HepG2 (cell line): ENCODE measurements at regions not wholly inside any gene's neighbourhood (a gene's known extent, or its start where the extent isn't known, plus 50 kb on each side); places are given as distances from the start of the nearest gene placed in this dataset.

Experiments used
- ATAC-seq: fragments of 200-7000 bp; cut with Tn5 transposase; 3 replicates; pipeline ENCODE4 v1.9.1; 2020; ENCODE audit warnings: mild to moderate bottlenecking, moderate library complexity
- BruUV-seq: library from RNA; stranded (reverse); fragments of 400-500 nt; replicated peaks from 2 replicates; lab custom pipeline; 2021; lab: Mats Ljungman, UMichigan
- CTCF ChIA-PET: fragments of 300-600 bp; formaldehyde crosslinking; extraction: SDS; loops from one replicate; lab custom pipeline; 2021; ENCODE audit warnings: low total read pairs, inconsistent platforms, low intra/inter-chr PET ratio; lab: Yijun Ruan, JAX
- POLR2A ChIA-PET: fragments of 350-600 bp; sonication (Branson Sonifier 250); formaldehyde crosslinking; loops from one replicate; lab custom pipeline; 2020; ENCODE audit warnings: antibody characterized with exemption, inconsistent platforms; lab: Yijun Ruan, JAX
- DNase-seq: peaks from one replicate; pipeline ENCODE4 v3.0.0-alpha.2; 2015; ENCODE audit warnings: low spot score
- FAIRE-seq: peaks from 3 replicates; lab custom pipeline; 2011; peaks lifted over from hg19 to GRCh38; lab: Jason Lieb, UNC
- H2AFZ ChIP-seq: one replicate; pipeline ENCODE4 v1.6.1; 2011; ENCODE audit warnings: low read length, inconsistent platforms
- H3K27ac ChIP-seq: fragments of 300-600 bp; 3 replicates; pipeline ENCODE4 v1.8.0; 2011; ENCODE audit warnings: mixed run types, mild to moderate bottlenecking, mixed read lengths, low read length, inconsistent platforms; ENCODE audit not compliant: insufficient read depth; ENCODE audit errors: extremely low read length
- H3K27me3 ChIP-seq, 2 experiments: fragments of 200-600 bp in 1 of 2; 2 replicates in 1 of 2; 3 replicates in 1 of 2; pipeline versions ENCODE4 v1.6.0 to v1.8.0; 2011; ENCODE audit warnings: low read length in 2 of 2, mild to moderate bottlenecking in 2 of 2, moderate library complexity in 2 of 2, inconsistent platforms in 1 of 2; ENCODE audit not compliant: insufficient read depth in 2 of 2, control insufficient read depth in 1 of 2
- H3K36me3 ChIP-seq, 2 experiments: fragments of 200-600 bp in 1 of 2; replicated peaks in 1 of 2; 2 replicates in 1 of 2; 3 replicates in 1 of 2; pipeline versions ENCODE4 v1.5.1 to v1.8.0; 2011; ENCODE audit warnings: low read length in 2 of 2, inconsistent platforms in 1 of 2; ENCODE audit not compliant: insufficient read depth in 2 of 2, control insufficient read depth in 1 of 2
- H3K4me1 ChIP-seq: 2 replicates; pipeline ENCODE4 v1.5.1; 2012; ENCODE audit warnings: low read length, inconsistent platforms; ENCODE audit not compliant: insufficient read depth
- H3K4me2 ChIP-seq: 2 replicates; pipeline ENCODE4 v1.6.0; 2011; ENCODE audit warnings: low read depth, low read length, inconsistent platforms
- H3K4me3 ChIP-seq, 3 experiments: fragments of 200-600 bp in 1 of 3; sonication (generic), shearing (Covaris generic) in 1 of 3; replicated peaks in 1 of 3; 2 replicates each; pipeline ENCODE4 v1.5.1; 2011 to 2016; ENCODE audit warnings: low read length in 3 of 3, inconsistent platforms in 2 of 3, low read depth in 2 of 3, mild to moderate bottlenecking in 2 of 3, control low read depth in 1 of 3, mixed read lengths in 1 of 3; ENCODE audit not compliant: insufficient read depth in 1 of 3
- H3K79me2 ChIP-seq: one replicate; pipeline ENCODE4 v1.6.1; 2011; ENCODE audit warnings: low read length, inconsistent platforms; ENCODE audit not compliant: insufficient read depth
- H3K9ac ChIP-seq: 2 replicates; pipeline ENCODE4 v1.6.0; 2011; ENCODE audit warnings: mild to moderate bottlenecking, low read depth, low read length, inconsistent platforms; ENCODE audit not compliant: insufficient read depth
- H3K9me3 ChIP-seq: 2 replicates; pipeline ENCODE4 v1.5.1; 2012; ENCODE audit warnings: mild to moderate bottlenecking, low read length
- H4K20me1 ChIP-seq: 2 replicates; pipeline ENCODE4 v1.6.0; 2011; ENCODE audit warnings: inconsistent platforms, mild to moderate bottlenecking, low read length, moderate library complexity; ENCODE audit not compliant: insufficient read depth
- FOXA3 ChIP-seq: IDR thresholded peaks from 2 replicates; pipeline ENCODE4 v1.6.1; 2016; ENCODE audit warnings: missing genetic modification reagents, missing compliant biosample characterization
- FOXP1 ChIP-seq, 2 experiments: fragments of 450-650 bp in 1 of 2; IDR thresholded peaks; 2 replicates each; pipeline ENCODE4 v1.6.1; 2017 to 2018; ENCODE audit warnings: antibody characterized with exemption in 1 of 2
- JDP2 ChIP-seq: sonication (generic); formaldehyde crosslinking; IDR thresholded peaks from 2 replicates; pipeline ENCODE4 v1.8.1; 2022; ENCODE audit warnings: missing genetic modification reagents, borderline replicate concordance
- SOX6 ChIP-seq, 2 experiments: fragments of 450-650 bp in 1 of 2; sonication (generic) in 1 of 2; formaldehyde crosslinking in 1 of 2; IDR thresholded peaks; 2 replicates each; pipeline versions ENCODE4 v1.4.0 to v1.6.1; 2017 to 2020; ENCODE audit warnings: antibody characterized with exemption in 1 of 2, mild to moderate bottlenecking in 1 of 2, missing genetic modification reagents in 1 of 2
- SP5 ChIP-seq: IDR thresholded peaks from 2 replicates; pipeline ENCODE4 v1.6.1; 2016; ENCODE audit warnings: low read depth, borderline replicate concordance
- ZNF292 ChIP-seq: sonication (generic); formaldehyde crosslinking; IDR thresholded peaks from 2 replicates; pipeline ENCODE4 v1.8.1; 2022; ENCODE audit warnings: mild to moderate bottlenecking, low read depth, missing genetic modification reagents, borderline replicate concordance
- ZNF331 ChIP-seq: sonication (generic); formaldehyde crosslinking; IDR thresholded peaks from 2 replicates; pipeline ENCODE4 v1.4.0; 2020; ENCODE audit warnings: missing genetic modification reagents
- ZNF468 ChIP-seq: sonication (generic); formaldehyde crosslinking; IDR thresholded peaks from 2 replicates; pipeline ENCODE4 v1.8.0; 2022; ENCODE audit warnings: mild to moderate bottlenecking, moderate library complexity, missing genetic modification reagents
- ZNF589 ChIP-seq: sonication (generic); formaldehyde crosslinking; conservative IDR thresholded peaks from 2 replicates; pipeline ENCODE4 v1.8.0; 2022; ENCODE audit warnings: mild to moderate bottlenecking, moderate library complexity, missing genetic modification reagents
- ZNF674 ChIP-seq: sonication (generic); formaldehyde crosslinking; IDR thresholded peaks from 2 replicates; pipeline ENCODE4 v1.5.0; 2020; ENCODE audit warnings: low read depth, mild to moderate bottlenecking, missing genetic modification reagents
- WGBS: methylation state at CpG from one replicate; pipeline ENCODE4 v1.1.6; 2017; ENCODE audit warnings: low lambda C conversion rate; 5-methylcytosine and 5-hydroxymethylcytosine counted together
- in situ Hi-C: cut with HindIII; loops from 2 replicates; pipeline ENCODE4 v1.10.0; 2017; ENCODE audit warnings: low pct_unique_long_range_greater_than_20kb; ENCODE audit not compliant: extremely low pct_ligation_motif_present
- intact Hi-C: fragments of 100-400 bp; cut with micrococcal nuclease; formaldehyde crosslinking; loops from one replicate; pipeline ENCODE4 v1.10.0; 2022; ENCODE audit not compliant: unreplicated experiment
- TF ChIP-seq, protein P1 (sequence below): sonication (generic); formaldehyde crosslinking; IDR thresholded peaks from 2 replicates; pipeline ENCODE4 v1.4.0; 2020; ENCODE audit warnings: missing genetic modification reagents, borderline replicate concordance
- TF ChIP-seq, protein P2 (sequence below): IDR thresholded peaks from 2 replicates; pipeline ENCODE4 v1.6.1; 2016; ENCODE audit warnings: mild to moderate bottlenecking, missing biosample characterization, missing genetic modification reagents
- TF ChIP-seq, protein P3 (sequence below): sonication (generic); formaldehyde crosslinking; IDR thresholded peaks from 2 replicates; pipeline ENCODE4 v1.5.1; 2020; ENCODE audit warnings: mild to moderate bottlenecking, missing genetic modification reagents, moderate library complexity

DNA sequence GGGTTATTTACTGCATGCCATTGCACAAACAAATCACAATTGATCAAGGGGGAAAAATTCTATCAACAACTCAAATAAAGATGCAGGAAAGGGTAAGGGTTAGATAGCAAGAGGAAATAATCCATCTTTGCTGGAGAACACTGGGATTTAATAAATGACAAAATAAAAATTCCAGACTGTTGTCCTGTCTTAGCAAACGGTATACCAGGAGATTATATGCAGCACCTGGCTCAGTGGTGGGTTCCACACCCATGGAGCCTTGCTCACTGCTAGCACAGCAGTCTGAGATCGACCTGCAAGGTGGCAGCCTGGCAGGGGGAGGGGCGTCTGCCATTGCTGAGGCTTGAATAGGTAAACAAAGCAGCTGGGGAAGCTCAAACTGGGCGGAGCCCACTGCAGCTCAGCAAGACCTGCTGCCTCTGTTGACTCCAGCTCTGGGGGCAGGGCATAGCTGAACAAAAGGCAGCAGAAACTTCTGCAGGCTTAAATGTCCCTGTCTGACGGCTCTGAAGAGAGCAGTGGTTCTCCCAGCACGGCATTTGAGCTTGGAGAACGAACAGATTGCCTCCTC lies 296.5 kb upstream of the THSD7B start:
- WGBS = 1% methylated on average over 4 of the region's 7 CpGs
- ATAC-seq (peak; percentile 58; the same call in 2 of the 3 replicates), DNase-seq (peak; percentile 54), FAIRE-seq (peak; percentile 32)
- Histone ChIP-seq H3K79me2 (no peaks in the 10 kb centered on the region), H3K27ac (no peak overlapping the region), H4K20me1 (no peaks in the 10 kb centered on the region), H3K27me3 (no peaks in the 10 kb centered on the region), H3K36me3 (no peaks in the 10 kb centered on the region), H3K9ac (no peak overlapping the region), H3K4me1 (peaks cover 7% of the 10 kb centered on the region; the same call in 1 of the 2 replicates), H3K9me3 (no peaks in the 10 kb centered on the region), H2AFZ (no peak overlapping the region), H3K4me3 (no peak overlapping the region), H3K4me2 (peak overlapping the region; percentile 40; the same call in 1 of the 2 replicates)
- in situ Hi-C loops = no loop called here
- ChIA-PET CTCF (no interaction called here), POLR2A (no interaction called here)
- no TSS peak for BruUV-seq
- intact Hi-C loops = no loop called here
- TF ChIP-seq ZNF589 (no peak), JDP2 (CRISPR knock-in tag) (no peak), FOXA3 (CRISPR knock-in tag) (peak; percentile 69), SOX6 (IDR thresholded peaks at IDR 0.05) (no peak), SOX6 (CRISPR knock-in tag; IDR thresholded peaks at IDR 0.05) (no peak), FOXP1 (IDR thresholded peaks at IDR 0.05) (no peak), FOXP1 (CRISPR knock-in tag; IDR thresholded peaks at IDR 0.05) (0 out of 2 replicates have a peak, but pooled peaks have one; percentile 28), SP5 (CRISPR knock-in tag) (peak; percentile 66; the same call in 1 of the 2 replicates), ZNF674 (CRISPR knock-in tag) (no peak), ZNF331 (CRISPR knock-in tag) (0 out of 2 replicates have a peak, but pooled peaks have one; percentile 17), ZNF292 (CRISPR knock-in tag) (peak; percentile 25; the same call in 1 of the 2 replicates), ZNF468 (CRISPR knock-in tag) (no peak)
- TF ChIP-seq, protein P1, sequence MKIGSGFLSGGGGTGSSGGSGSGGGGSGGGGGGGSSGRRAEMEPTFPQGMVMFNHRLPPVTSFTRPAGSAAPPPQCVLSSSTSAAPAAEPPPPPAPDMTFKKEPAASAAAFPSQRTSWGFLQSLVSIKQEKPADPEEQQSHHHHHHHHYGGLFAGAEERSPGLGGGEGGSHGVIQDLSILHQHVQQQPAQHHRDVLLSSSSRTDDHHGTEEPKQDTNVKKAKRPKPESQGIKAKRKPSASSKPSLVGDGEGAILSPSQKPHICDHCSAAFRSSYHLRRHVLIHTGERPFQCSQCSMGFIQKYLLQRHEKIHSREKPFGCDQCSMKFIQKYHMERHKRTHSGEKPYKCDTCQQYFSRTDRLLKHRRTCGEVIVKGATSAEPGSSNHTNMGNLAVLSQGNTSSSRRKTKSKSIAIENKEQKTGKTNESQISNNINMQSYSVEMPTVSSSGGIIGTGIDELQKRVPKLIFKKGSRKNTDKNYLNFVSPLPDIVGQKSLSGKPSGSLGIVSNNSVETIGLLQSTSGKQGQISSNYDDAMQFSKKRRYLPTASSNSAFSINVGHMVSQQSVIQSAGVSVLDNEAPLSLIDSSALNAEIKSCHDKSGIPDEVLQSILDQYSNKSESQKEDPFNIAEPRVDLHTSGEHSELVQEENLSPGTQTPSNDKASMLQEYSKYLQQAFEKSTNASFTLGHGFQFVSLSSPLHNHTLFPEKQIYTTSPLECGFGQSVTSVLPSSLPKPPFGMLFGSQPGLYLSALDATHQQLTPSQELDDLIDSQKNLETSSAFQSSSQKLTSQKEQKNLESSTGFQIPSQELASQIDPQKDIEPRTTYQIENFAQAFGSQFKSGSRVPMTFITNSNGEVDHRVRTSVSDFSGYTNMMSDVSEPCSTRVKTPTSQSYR (CRISPR knock-in tag) = peak; percentile 81; the same call in 1 of the 2 replicates
- TF ChIP-seq, protein P2, sequence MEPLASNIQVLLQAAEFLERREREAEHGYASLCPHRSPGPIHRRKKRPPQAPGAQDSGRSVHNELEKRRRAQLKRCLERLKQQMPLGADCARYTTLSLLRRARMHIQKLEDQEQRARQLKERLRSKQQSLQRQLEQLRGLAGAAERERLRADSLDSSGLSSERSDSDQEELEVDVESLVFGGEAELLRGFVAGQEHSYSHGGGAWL (CRISPR knock-in tag) = no peak
- TF ChIP-seq, protein P3, sequence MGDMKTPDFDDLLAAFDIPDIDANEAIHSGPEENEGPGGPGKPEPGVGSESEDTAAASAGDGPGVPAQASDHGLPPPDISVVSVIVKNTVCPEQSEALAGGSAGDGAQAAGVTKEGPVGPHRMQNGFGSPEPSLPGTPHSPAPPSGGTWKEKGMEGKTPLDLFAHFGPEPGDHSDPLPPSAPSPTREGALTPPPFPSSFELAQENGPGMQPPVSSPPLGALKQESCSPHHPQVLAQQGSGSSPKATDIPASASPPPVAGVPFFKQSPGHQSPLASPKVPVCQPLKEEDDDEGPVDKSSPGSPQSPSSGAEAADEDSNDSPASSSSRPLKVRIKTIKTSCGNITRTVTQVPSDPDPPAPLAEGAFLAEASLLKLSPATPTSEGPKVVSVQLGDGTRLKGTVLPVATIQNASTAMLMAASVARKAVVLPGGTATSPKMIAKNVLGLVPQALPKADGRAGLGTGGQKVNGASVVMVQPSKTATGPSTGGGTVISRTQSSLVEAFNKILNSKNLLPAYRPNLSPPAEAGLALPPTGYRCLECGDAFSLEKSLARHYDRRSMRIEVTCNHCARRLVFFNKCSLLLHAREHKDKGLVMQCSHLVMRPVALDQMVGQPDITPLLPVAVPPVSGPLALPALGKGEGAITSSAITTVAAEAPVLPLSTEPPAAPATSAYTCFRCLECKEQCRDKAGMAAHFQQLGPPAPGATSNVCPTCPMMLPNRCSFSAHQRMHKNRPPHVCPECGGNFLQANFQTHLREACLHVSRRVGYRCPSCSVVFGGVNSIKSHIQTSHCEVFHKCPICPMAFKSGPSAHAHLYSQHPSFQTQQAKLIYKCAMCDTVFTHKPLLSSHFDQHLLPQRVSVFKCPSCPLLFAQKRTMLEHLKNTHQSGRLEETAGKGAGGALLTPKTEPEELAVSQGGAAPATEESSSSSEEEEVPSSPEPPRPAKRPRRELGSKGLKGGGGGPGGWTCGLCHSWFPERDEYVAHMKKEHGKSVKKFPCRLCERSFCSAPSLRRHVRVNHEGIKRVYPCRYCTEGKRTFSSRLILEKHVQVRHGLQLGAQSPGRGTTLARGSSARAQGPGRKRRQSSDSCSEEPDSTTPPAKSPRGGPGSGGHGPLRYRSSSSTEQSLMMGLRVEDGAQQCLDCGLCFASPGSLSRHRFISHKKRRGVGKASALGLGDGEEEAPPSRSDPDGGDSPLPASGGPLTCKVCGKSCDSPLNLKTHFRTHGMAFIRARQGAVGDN (CRISPR knock-in tag) = 0 out of 2 replicates have a peak, but pooled peaks have one; percentile 18
